ENCODE measurements at regions not wholly inside any gene's neighbourhood (a gene's known extent, or its start where the extent isn't known, plus 50 kb on each side); places are given as distances from the start of the nearest gene placed in this dataset.
A peak's percentile ranks its signal among the peaks of the same experiment; 100 is the strongest.

DNA sequence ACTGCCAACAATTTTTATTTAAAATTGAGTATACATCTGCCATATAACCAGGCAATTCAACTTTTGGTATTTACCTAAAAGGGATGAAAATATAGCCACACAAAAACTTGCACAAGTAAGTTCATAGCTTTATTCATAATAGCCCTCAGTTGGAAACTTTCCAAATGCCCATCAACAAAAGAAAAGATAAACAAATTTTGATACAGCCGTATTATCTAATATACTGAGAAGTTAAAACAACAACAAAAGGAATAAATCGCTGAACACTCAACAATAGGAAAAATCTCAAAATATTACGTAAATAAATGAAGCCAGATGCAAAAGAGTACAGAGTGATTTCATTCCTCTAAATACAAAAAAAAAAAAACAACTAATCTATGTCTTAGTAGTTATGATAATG, 399.2 kb upstream of the SEMA3D start:
- H3K27ac ChIP-seq, result no peak overlapping the region
- no peak for ATAC-seq
- H3K9me3 ChIP-seq, result no peaks in the 10 kb centered on the region
- no peaks in the 10 kb centered on the region for H3K4me1 ChIP-seq
- H3K4me3 ChIP-seq, result no peak overlapping the region
- no peaks in the 10 kb centered on the region for H3K36me3 ChIP-seq
- no peak for DNase-seq
- TF ChIP-seq CTCF (IDR thresholded peaks at IDR 0.05), result no peak
- no peaks in the 10 kb centered on the region for H3K27me3 ChIP-seq
- intact Hi-C loops (cut with DNase I), result no loop called here

DNA sequence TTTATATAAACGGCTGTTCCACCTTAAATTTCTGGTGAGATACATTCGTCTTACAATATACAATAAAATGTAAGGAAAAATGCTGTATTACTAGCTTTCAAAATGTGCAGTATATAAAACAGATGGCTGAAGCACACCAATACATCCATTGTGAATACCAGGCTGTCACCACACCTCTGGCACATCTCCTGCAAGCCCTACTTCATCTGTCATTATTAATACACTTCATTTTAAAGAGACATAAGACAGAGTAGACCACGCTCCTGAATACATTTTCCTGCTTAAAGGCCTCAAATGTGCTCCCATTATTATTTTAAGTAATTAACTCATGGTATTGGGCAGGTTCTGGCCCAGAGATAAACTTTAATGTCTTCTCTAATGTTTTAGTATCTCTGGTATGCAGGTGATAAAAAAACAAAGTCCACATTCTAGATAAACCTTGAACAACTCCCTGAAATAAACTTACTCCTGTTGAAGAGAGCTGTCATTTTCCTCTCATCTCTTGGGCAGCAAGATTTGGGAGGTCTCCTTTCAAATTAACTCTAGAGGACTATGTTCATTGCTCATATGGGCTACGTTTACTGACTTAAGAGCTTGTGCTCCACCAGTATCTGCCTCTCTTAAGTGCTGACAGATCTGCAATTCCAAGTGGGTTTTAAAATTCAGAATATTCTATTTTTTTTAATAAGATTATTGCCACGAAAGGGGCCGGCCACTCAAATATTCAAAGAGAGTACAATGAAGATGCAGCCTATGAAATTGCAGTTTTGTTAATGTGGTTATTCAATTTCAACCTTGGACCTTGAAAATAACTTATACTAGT, 396.5 kb upstream of the SEMA3D start:
- H3K27me3 ChIP-seq, result no peaks in the 10 kb centered on the region
- H3K27ac ChIP-seq, result no peak overlapping the region
- H3K36me3 ChIP-seq, result no peaks in the 10 kb centered on the region
- DNase-seq, result no peak
- no peak for ATAC-seq
- intact Hi-C loops (cut with DNase I), result no loop called here
- H3K4me3 ChIP-seq, result no peak overlapping the region
- no peaks in the 10 kb centered on the region for H3K9me3 ChIP-seq
- no peak for TF ChIP-seq CTCF (IDR thresholded peaks at IDR 0.05)
- H3K4me1 ChIP-seq, result no peaks in the 10 kb centered on the region

DNA sequence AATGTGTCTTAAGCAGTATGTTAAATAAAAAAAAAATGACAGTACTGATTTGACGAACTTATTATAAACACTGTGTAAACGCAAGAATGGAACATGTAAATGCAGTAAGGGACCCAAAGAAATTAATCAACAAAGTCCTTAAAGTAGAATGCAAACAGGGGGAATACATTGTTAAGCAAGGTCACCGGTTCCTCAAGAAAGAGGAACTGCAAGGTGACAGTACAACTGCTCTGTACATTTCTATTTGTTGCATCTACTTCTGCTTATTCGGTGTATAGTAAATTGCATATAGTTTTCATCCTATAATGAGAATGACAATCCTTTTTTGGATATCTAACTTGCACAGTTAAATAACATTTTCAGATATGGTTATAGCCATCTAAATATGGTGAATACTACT, 387.0 kb upstream of the SEMA3D start:
- DNase-seq, result no peak
- Histone ChIP-seq H3K27me3 (no peaks in the 10 kb centered on the region), H3K36me3 (no peaks in the 10 kb centered on the region), H3K4me1 (no peaks in the 10 kb centered on the region), H3K9me3 (no peaks in the 10 kb centered on the region), H3K4me3 (no peak overlapping the region), H3K27ac (no peak overlapping the region)
- intact Hi-C loops (cut with DNase I), result no loop called here
- ATAC-seq, result no peak
- TF ChIP-seq CTCF (IDR thresholded peaks at IDR 0.05), result no peak

DNA sequence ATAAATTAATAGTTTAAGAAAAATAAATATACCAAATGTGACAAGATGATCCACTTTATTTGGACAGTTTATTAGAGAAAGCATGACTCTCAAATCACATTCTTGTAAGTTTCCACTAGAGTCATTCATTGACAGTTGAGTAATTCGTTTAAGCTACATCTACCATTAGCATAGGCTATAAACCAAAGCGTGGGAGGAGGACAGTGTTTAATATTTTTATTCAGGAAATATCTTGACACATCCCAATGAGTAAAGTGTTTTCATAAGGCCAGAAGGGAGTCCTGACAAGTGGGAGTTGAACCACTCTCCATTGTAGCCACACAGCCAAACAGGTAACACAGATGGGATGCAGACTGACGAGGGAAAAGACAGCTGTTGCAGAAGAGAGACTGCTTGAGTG, 386.5 kb upstream of the SEMA3D start:
- DNase-seq (no peak), ATAC-seq (no peak)
- intact Hi-C loops (cut with DNase I), result no loop called here
- no peaks in the 10 kb centered on the region for H3K4me1 ChIP-seq
- H3K27ac ChIP-seq, result no peak overlapping the region
- H3K9me3 ChIP-seq, result no peaks in the 10 kb centered on the region
- no peak overlapping the region for H3K4me3 ChIP-seq
- no peaks in the 10 kb centered on the region for H3K36me3 ChIP-seq
- H3K27me3 ChIP-seq, result no peaks in the 10 kb centered on the region
- no peak for TF ChIP-seq CTCF (IDR thresholded peaks at IDR 0.05)

GRCh38 chr7:85570898-85571297, 384.0 kb upstream of the SEMA3D start:
- Histone ChIP-seq H3K4me1 (no peaks in the 10 kb centered on the region), H3K36me3 (no peaks in the 10 kb centered on the region), H3K4me3 (no peak overlapping the region), H3K27ac (no peak overlapping the region), H3K27me3 (no peaks in the 10 kb centered on the region), H3K9me3 (no peaks in the 10 kb centered on the region)
- DNase-seq (peak in 2 of 4 donors; percentile 37 to 45), ATAC-seq (no peak)
- no peak for TF ChIP-seq CTCF (IDR thresholded peaks at IDR 0.05)
- intact Hi-C loops (cut with DNase I), result no loop called here
